B cell (primary cell): ENCODE measurements at regions not wholly inside any gene's neighbourhood (a gene's known extent, or its start where the extent isn't known, plus 50 kb on each side); places are given as distances from the start of the nearest gene placed in this dataset.

Source experiments
- ATAC-seq: fragments of 200-7000 bp; cut with Tn5 transposase; one replicate; pipeline ENCODE4 v1.10.0; 2021; ENCODE audit warnings: low read depth, mild to moderate bottlenecking, moderate number of reproducible peaks, moderate library complexity
- CTCF ChIA-PET: fragments of 350-600 bp; sonication (Branson Sonifier 250); formaldehyde crosslinking; loops from one replicate; lab custom pipeline; 2021; ENCODE audit warnings: antibody characterized with exemption, inconsistent platforms; lab: Charles Lee
- POLR2A ChIA-PET: fragments of 350-600 bp; sonication (Branson Sonifier 250); formaldehyde crosslinking; loops from one replicate; lab custom pipeline; 2021; ENCODE audit warnings: antibody characterized with exemption; lab: Charles Lee
- DNase-seq: peaks from one replicate; pipeline ENCODE4 v3.0.0; 2013
- H2AFZ ChIP-seq: 2 replicates; pipeline ENCODE4 v1.6.1; 2012; ENCODE audit warnings: mild to moderate bottlenecking, low read depth, low read length; ENCODE audit not compliant: insufficient read depth, poor library complexity, severe bottlenecking
- H3K27ac ChIP-seq, 2 donors: 1 replicate in 1 of 2; 2 replicates in 1 of 2; pipeline ENCODE4 v1.5.1; 2012 to 2013; ENCODE audit warnings: low read length in 2 of 2, mild to moderate bottlenecking in 2 of 2, moderate library complexity in 1 of 2
- H3K27me3 ChIP-seq, 4 experiments: fragments of 200-600 bp in 1 of 4; sonication (generic) in 1 of 4; replicated peaks in 1 of 4; 1 replicate in 2 of 4; 2 replicates in 2 of 4; pipeline versions ENCODE4 v1.6.1 to v1.7.0; 2013 to 2016; ENCODE audit warnings: low read length in 3 of 4, mild to moderate bottlenecking in 2 of 4, mixed read lengths in 1 of 4, moderate library complexity in 1 of 4; ENCODE audit not compliant: insufficient read depth in 4 of 4, control insufficient read depth in 3 of 4; ENCODE audit errors: control extremely low read depth in 1 of 4
- H3K36me3 ChIP-seq, 2 experiments: replicated peaks in 1 of 2; 1 replicate in 1 of 2; 2 replicates in 1 of 2; pipeline versions ENCODE4 v1.6.1 to v1.7.1; 2013; ENCODE audit warnings: low read length in 1 of 2; ENCODE audit not compliant: insufficient read depth in 2 of 2, control insufficient read depth in 1 of 2; ENCODE audit errors: control extremely low read depth in 1 of 2, extremely low read depth in 1 of 2
- H3K4me1 ChIP-seq, 2 donors: fragments of 200-600 bp in 1 of 2; sonication (generic) in 1 of 2; 1 replicate in 1 of 2; 2 replicates in 1 of 2; pipeline versions ENCODE4 v1.5.1 to v1.6.1; 2013 to 2017; ENCODE audit warnings: low read length in 2 of 2; ENCODE audit not compliant: control insufficient read depth in 2 of 2, insufficient read depth in 2 of 2
- H3K4me2 ChIP-seq: replicated peaks from 2 replicates; pipeline ENCODE3; 2012; ENCODE audit warnings: mild to moderate bottlenecking, low read depth, low read length; ENCODE audit not compliant: poor library complexity, severe bottlenecking
- H3K4me3 ChIP-seq, 5 experiments: fragments of 200-600 bp in 1 of 5; sonication (generic) in 1 of 5; 1 replicate in 3 of 5; 2 replicates in 2 of 5; pipeline versions ENCODE4 v1.5.1 to v1.7.0; 2011 to 2016; ENCODE audit warnings: low read length in 4 of 5, mild to moderate bottlenecking in 4 of 5, low read depth in 2 of 5, control low read depth in 1 of 5, moderate library complexity in 1 of 5; ENCODE audit not compliant: insufficient read depth in 1 of 5; ENCODE audit errors: control extremely low read depth in 1 of 5, extremely low read depth in 1 of 5
- H3K79me2 ChIP-seq: fragments of 200-600 bp; sonication (generic); one replicate; pipeline ENCODE4 v1.6.0; 2016; ENCODE audit warnings: low read length; ENCODE audit not compliant: control insufficient read depth, insufficient read depth
- H3K9ac ChIP-seq: fragments of 200-600 bp; sonication (generic); 2 replicates; pipeline ENCODE4 v1.6.1; 2017; ENCODE audit warnings: mild to moderate bottlenecking, low read length, moderate library complexity
- H3K9me3 ChIP-seq, 3 donors: one replicate each; pipeline versions ENCODE4 v1.6.1 to v1.7.1; 2013; ENCODE audit warnings: low read length in 2 of 3; ENCODE audit not compliant: control insufficient read depth in 2 of 3, insufficient read depth in 1 of 3; ENCODE audit errors: control extremely low read depth in 1 of 3
- H4K20me1 ChIP-seq: 2 replicates; pipeline ENCODE4 v1.6.0; 2012; ENCODE audit warnings: mild to moderate bottlenecking, low read length; ENCODE audit not compliant: insufficient read depth, control insufficient read depth, poor library complexity, severe bottlenecking
- H3K27ac Mint-ChIP-seq: one replicate; pipeline ENCODE4 v1.8.0; 2021; ENCODE audit warnings: mixed read lengths
- H3K27me3 Mint-ChIP-seq: one replicate; pipeline ENCODE4 v1.8.0; 2021; ENCODE audit warnings: mixed read lengths
- H3K4me1 Mint-ChIP-seq: one replicate; pipeline ENCODE4 v1.8.0; 2021; ENCODE audit warnings: mixed read lengths
- H3K4me3 Mint-ChIP-seq: one replicate; pipeline ENCODE4 v1.8.0; 2021; ENCODE audit warnings: mixed read lengths
- H3K9me3 Mint-ChIP-seq: one replicate; pipeline ENCODE4 v1.8.0; 2022; ENCODE audit warnings: mixed read lengths; ENCODE audit not compliant: insufficient read depth
- EZH2 ChIP-seq: IDR thresholded peaks from 2 replicates; pipeline ENCODE4 v1.6.1; 2012; ENCODE audit warnings: borderline replicate concordance, low read depth, mild to moderate bottlenecking, moderate library complexity, low read length; ENCODE audit not compliant: insufficient read depth, poor library complexity, severe bottlenecking
- WGBS: methylation state at CpG from one replicate; pipeline ENCODE4 v1.1.5; 2013; ENCODE audit warnings: missing lambda C conversion rate; ENCODE audit not compliant: insufficient coverage; 5-methylcytosine and 5-hydroxymethylcytosine counted together
- intact Hi-C: fragments of 100-400 bp; cut with micrococcal nuclease; formaldehyde crosslinking; loops from one replicate; pipeline ENCODE4 v1.10.0; 2022
- TF ChIP-seq, protein P1 (sequence below): fragments of 200-600 bp; IDR thresholded peaks from one replicate; pipeline ENCODE4 v1.8.0; 2022; ENCODE audit warnings: antibody characterized with exemption, mild to moderate bottlenecking

DNA sequence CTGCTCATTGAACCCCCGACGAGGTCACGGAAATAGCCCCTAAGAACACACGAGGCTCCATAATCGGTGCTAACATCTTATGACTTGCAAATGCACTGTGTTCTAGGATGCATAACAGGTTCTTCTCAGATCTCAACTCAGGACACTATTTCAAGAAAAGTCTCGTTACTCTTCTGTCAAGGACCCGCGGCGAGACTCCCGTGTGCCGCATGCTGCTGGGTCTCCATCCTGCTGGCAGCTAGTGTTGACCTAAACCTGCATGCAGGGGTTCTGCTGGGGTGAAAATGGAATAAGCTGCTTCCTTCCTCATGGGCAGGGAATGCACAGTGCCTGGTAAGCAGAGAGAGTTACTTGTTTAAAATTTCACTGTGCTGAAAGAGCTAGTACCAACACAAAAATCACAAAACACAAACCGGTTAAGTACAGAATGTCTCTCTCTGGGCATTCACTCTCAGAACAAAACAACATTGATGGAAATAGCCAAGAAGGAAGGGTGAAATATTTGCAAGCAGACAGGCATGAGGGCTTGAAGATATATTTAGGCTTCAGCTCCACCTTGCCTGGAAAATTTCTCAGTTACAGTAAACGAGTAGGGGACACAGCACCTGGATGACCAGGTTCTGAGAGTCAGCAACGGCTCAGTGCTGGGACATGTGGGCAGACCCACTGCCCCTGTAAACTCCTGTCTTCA is 416.5 kb downstream of the GADD45G start:
- Histone ChIP-seq H2AFZ (no peak overlapping the region), H3K27me3 (no peaks in the 10 kb centered on the region), H3K4me2 (no peak overlapping the region), H3K36me3 (no peaks in the 10 kb centered on the region), H3K79me2 (no peaks in the 10 kb centered on the region), H3K27ac (no peak overlapping the region), H3K9ac (no peak overlapping the region), H3K4me3 (no peak overlapping the region), H3K9me3 (peaks cover 0 to 2% (median 0%) of the 10 kb centered on the region in 3 donors), H4K20me1 (no peaks in the 10 kb centered on the region), H3K4me1 (peaks cover 64 to 68% of the 10 kb centered on the region in 2 donors)
- Mint-ChIP-seq H3K9me3 (no peaks in the 10 kb centered on the region), H3K4me3 (no peak overlapping the region), H3K27ac (peak overlapping the region; percentile 65), H3K27me3 (no peaks in the 10 kb centered on the region), H3K4me1 (peaks cover 70% of the 10 kb centered on the region)
- POLR2A ChIA-PET: no interaction called here
- CTCF ChIA-PET: interaction anchor here (1.3 kb wide), 1 partner anchor 20 kb away, joined by 3 read pairs; no protein-coding TSS in a partner anchor
- 80% methylated on average over 13 of the region's 14 CpGs for WGBS
- no peak for DNase-seq
- intact Hi-C loops: loop anchor here (5.0 kb wide), 1 partner anchor 56 kb away; no protein-coding TSS in a partner anchor
- no peak for ATAC-seq
- no peak for TF ChIP-seq EZH2

- Mint-ChIP-seq H3K27ac (peak overlapping the region; percentile 94), H3K27me3 (no peaks in the 10 kb centered on the region), H3K4me1 (peaks cover 72% of the 10 kb centered on the region), H3K4me3 (no peak overlapping the region), H3K9me3 (no peaks in the 10 kb centered on the region)
- DNase-seq (no peak), ATAC-seq (no peak)
- Histone ChIP-seq H2AFZ (no peak overlapping the region), H3K27me3 (no peaks in the 10 kb centered on the region), H3K79me2 (no peaks in the 10 kb centered on the region), H3K4me2 (peak overlapping the region; percentile 73), H3K4me3 (no peak overlapping the region), H3K4me1 (peaks cover 65 to 70% of the 10 kb centered on the region in 2 donors), H3K27ac (peak overlapping the region; percentile 84 to 85), H3K9ac (no peak overlapping the region), H4K20me1 (no peaks in the 10 kb centered on the region), H3K9me3 (peaks cover 0 to 2% (median 0%) of the 10 kb centered on the region in 3 donors), H3K36me3 (no peaks in the 10 kb centered on the region)
- intact Hi-C loops: loop anchor here (5.0 kb wide), 1 partner anchor 55 kb away; no protein-coding TSS in a partner anchor
- POLR2A ChIA-PET: no interaction called here
- TF ChIP-seq EZH2: no peak
- TF ChIP-seq, protein P1, sequence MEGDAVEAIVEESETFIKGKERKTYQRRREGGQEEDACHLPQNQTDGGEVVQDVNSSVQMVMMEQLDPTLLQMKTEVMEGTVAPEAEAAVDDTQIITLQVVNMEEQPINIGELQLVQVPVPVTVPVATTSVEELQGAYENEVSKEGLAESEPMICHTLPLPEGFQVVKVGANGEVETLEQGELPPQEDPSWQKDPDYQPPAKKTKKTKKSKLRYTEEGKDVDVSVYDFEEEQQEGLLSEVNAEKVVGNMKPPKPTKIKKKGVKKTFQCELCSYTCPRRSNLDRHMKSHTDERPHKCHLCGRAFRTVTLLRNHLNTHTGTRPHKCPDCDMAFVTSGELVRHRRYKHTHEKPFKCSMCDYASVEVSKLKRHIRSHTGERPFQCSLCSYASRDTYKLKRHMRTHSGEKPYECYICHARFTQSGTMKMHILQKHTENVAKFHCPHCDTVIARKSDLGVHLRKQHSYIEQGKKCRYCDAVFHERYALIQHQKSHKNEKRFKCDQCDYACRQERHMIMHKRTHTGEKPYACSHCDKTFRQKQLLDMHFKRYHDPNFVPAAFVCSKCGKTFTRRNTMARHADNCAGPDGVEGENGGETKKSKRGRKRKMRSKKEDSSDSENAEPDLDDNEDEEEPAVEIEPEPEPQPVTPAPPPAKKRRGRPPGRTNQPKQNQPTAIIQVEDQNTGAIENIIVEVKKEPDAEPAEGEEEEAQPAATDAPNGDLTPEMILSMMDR: no peak
- WGBS: 93% methylated on average over 3 of the region's 3 CpGs
- CTCF ChIA-PET: interaction anchor here (1.3 kb wide), 1 partner anchor 21 kb away, joined by 3 read pairs; no protein-coding TSS in a partner anchor
Measured at GRCh38 chr9:90022474-90022873, 417.7 kb downstream of the GADD45G start.
